K562 (cell line): ENCODE measurements at regions not wholly inside any gene's neighbourhood (a gene's known extent, or its start where the extent isn't known, plus 50 kb on each side); places are given as distances from the start of the nearest gene placed in this dataset.

Experiments
- ATAC-seq: fragments of 200-7000 bp; cut with Tn5 transposase; 3 replicates; pipeline ENCODE4 v1.9.1; 2020; ENCODE audit warnings: moderate library complexity
- BruUV-seq: library from RNA; stranded (reverse); fragments of 400-500 nt; replicated peaks from 2 replicates; lab custom pipeline; 2021; lab: Mats Ljungman, UMichigan
- CTCF ChIA-PET: fragments of 300-600 bp; formaldehyde crosslinking; extraction: SDS; loops from one replicate; lab custom pipeline; 2021; ENCODE audit warnings: low intra/inter-chr PET ratio; lab: Yijun Ruan, JAX
- POLR2A ChIA-PET: fragments of 300-600, 350-650 bp; sonication (Branson Sonifier 250); formaldehyde crosslinking; extraction: SDS; loops from one replicate; lab custom pipeline; 2021; ENCODE audit warnings: antibody characterized with exemption, inconsistent platforms; lab: Yijun Ruan, JAX
- DNase-seq, 4 experiments: peaks; one replicate each; pipeline versions ENCODE4 v3.0.0 to v3.0.0-alpha.2; 2011 to 2018; ENCODE audit warnings: low spot score in 3 of 4, mixed read lengths in 3 of 4; ENCODE audit errors: extremely low read depth in 1 of 4
- FAIRE-seq: peaks from 2 replicates; lab custom pipeline; 2011; peaks lifted over from hg19 to GRCh38; lab: Jason Lieb, UNC
- H2AFZ ChIP-seq: 2 replicates; pipeline ENCODE4 v1.6.0; 2011; ENCODE audit warnings: low read depth, low read length, control low read depth, inconsistent platforms
- H3K27ac ChIP-seq: fragments of 200-600 bp; 3 replicates; pipeline ENCODE4 v1.8.0; 2011; ENCODE audit warnings: low read depth, mild to moderate bottlenecking, control low read depth, inconsistent platforms, low read length, moderate library complexity, mixed read lengths; ENCODE audit errors: extremely low read depth
- H3K27me3 ChIP-seq, 2 experiments: fragments of 300-600 bp in 1 of 2; 2 replicates in 1 of 2; 3 replicates in 1 of 2; pipeline versions ENCODE4 v1.6.0 to v1.8.0; 2011; ENCODE audit warnings: inconsistent platforms in 2 of 2, low read length in 2 of 2, mild to moderate bottlenecking in 1 of 2, mixed read lengths in 1 of 2, moderate library complexity in 1 of 2; ENCODE audit not compliant: control insufficient read depth in 2 of 2, insufficient read depth in 2 of 2
- H3K36me3 ChIP-seq: fragments of 300-600 bp; 3 replicates; pipeline ENCODE4 v1.8.0; 2011; ENCODE audit warnings: mild to moderate bottlenecking, low read length, inconsistent platforms; ENCODE audit not compliant: control insufficient read depth, insufficient read depth
- H3K4me1 ChIP-seq, 2 experiments: fragments of 200-600 bp in 1 of 2; replicated peaks in 1 of 2; 2 replicates in 1 of 2; 3 replicates in 1 of 2; pipeline versions ENCODE4 v1.5.1 to v1.8.0; 2011; ENCODE audit warnings: inconsistent platforms in 2 of 2, low read length in 2 of 2, mild to moderate bottlenecking in 1 of 2, mixed read lengths in 1 of 2, moderate library complexity in 1 of 2; ENCODE audit not compliant: control insufficient read depth in 2 of 2, insufficient read depth in 2 of 2
- H3K4me2 ChIP-seq: 2 replicates; pipeline ENCODE4 v1.6.1; 2011; ENCODE audit warnings: low read length, control low read depth, inconsistent platforms, mixed read lengths; ENCODE audit not compliant: insufficient read depth
- H3K4me3 ChIP-seq: fragments of 200-600 bp; sonication (generic), shearing (Covaris generic); 2 replicates; pipeline ENCODE4 v1.5.1; 2016; ENCODE audit warnings: control low read depth, inconsistent platforms
- H3K79me2 ChIP-seq: fragments of 200-600 bp; 3 replicates; pipeline ENCODE4 v1.8.0; 2011; ENCODE audit warnings: low read length, inconsistent platforms; ENCODE audit not compliant: control insufficient read depth, insufficient read depth
- H3K9ac ChIP-seq, 2 experiments: 2 replicates each; pipeline versions ENCODE4 v1.6.0 to v1.6.1; 2011; ENCODE audit warnings: low read depth in 2 of 2, low read length in 2 of 2, control low read depth in 1 of 2, inconsistent platforms in 1 of 2, mild to moderate bottlenecking in 1 of 2, mixed read lengths in 1 of 2; ENCODE audit not compliant: insufficient read depth in 1 of 2
- H3K9me1 ChIP-seq: one replicate; pipeline ENCODE4 v1.6.0; 2011; ENCODE audit warnings: inconsistent platforms, mild to moderate bottlenecking, low read length, moderate library complexity; ENCODE audit not compliant: control insufficient read depth, insufficient read depth
- H3K9me3 ChIP-seq: replicated peaks from 2 replicates; pipeline ENCODE4 v1.5.1; 2011; ENCODE audit warnings: low read depth, low read length, inconsistent platforms; ENCODE audit not compliant: control insufficient read depth, insufficient read depth
- H4K20me1 ChIP-seq: replicated peaks from 2 replicates; pipeline ENCODE4 v1.6.1; 2011; ENCODE audit warnings: low read length, inconsistent platforms, mixed read lengths; ENCODE audit not compliant: control insufficient read depth, insufficient read depth
- CBX1 ChIP-seq: sonication (generic); IDR thresholded peaks from 2 replicates; pipeline ENCODE4 v1.6.1; 2016; ENCODE audit warnings: antibody characterized with exemption, low read depth, mild to moderate bottlenecking
- HNRNPLL ChIP-seq: fragments of 200-400 bp; formaldehyde crosslinking; IDR thresholded peaks from 2 replicates; pipeline ENCODE4 v1.6.1; 2017; ENCODE audit warnings: low read length, low read depth, mild to moderate bottlenecking; ENCODE audit not compliant: poor library complexity, severe bottlenecking
- IFI16 ChIP-seq: fragments of 250-450 bp; sonication (Bioruptor Pico); IDR thresholded peaks from 2 replicates; pipeline ENCODE4 v2.1.2; 2022; ENCODE audit warnings: mild to moderate bottlenecking, inconsistent platforms
- MEIS2 ChIP-seq: fragments of 450-650 bp; IDR thresholded peaks from 2 replicates; pipeline ENCODE4 v1.6.1; 2014; ENCODE audit warnings: mild to moderate bottlenecking; ENCODE audit not compliant: partially characterized antibody
- NCOA4 ChIP-seq: fragments of 450-650 bp; IDR thresholded peaks from 2 replicates; pipeline ENCODE4 v1.6.1; 2018; ENCODE audit warnings: mild to moderate bottlenecking; ENCODE audit not compliant: partially characterized antibody
- NR2C2 ChIP-seq, 2 experiments: fragments of 200-800 bp in 1 of 2; sonication (Bioruptor generic) in 1 of 2; sonication (generic) in 1 of 2; formaldehyde crosslinking in 1 of 2; IDR thresholded peaks; 2 replicates each; pipeline versions ENCODE4 v1.6.1 to v1.8.0; 2016 to 2022; ENCODE audit warnings: mild to moderate bottlenecking in 1 of 2, missing compliant biosample characterization in 1 of 2, missing genetic modification characterization in 1 of 2, missing genetic modification reagents in 1 of 2
- PCBP1 ChIP-seq: fragments of 200-400 bp; formaldehyde crosslinking; IDR thresholded peaks from 2 replicates; pipeline ENCODE4 v1.6.1; 2018; ENCODE audit warnings: mild to moderate bottlenecking, low read depth, low read length; ENCODE audit not compliant: poor library complexity, severe bottlenecking
- SETDB1 ChIP-seq: IDR thresholded peaks from one replicate; pipeline ENCODE4 v1.6.1; 2012; ENCODE audit warnings: low read length, control low read depth, inconsistent platforms
- TRIM28 ChIP-seq: fragments of 450-650 bp; IDR thresholded peaks from 2 replicates; pipeline ENCODE4 v1.6.1; 2017
- WHSC1 ChIP-seq: IDR thresholded peaks from one replicate; pipeline ENCODE4 v1.6.1; 2012; ENCODE audit warnings: low read length, control low read depth, inconsistent platforms
- XRCC5 ChIP-seq: fragments of 200-400 bp; formaldehyde crosslinking; IDR thresholded peaks from 2 replicates; pipeline ENCODE4 v1.6.1; 2017; ENCODE audit warnings: low read depth, mild to moderate bottlenecking, low read length
- ZEB2 ChIP-seq: fragments of 450-650 bp; IDR thresholded peaks from 2 replicates; pipeline ENCODE4 v1.6.1; 2016
- ZNF140 ChIP-seq: fragments of 250-450 bp; sonication (Bioruptor Pico); IDR thresholded peaks from 2 replicates; pipeline ENCODE4 v1.8.0; 2021; ENCODE audit warnings: moderate library complexity, mild to moderate bottlenecking, inconsistent platforms
- ZNF444 ChIP-seq: fragments of 250-450 bp; sonication (Bioruptor Pico); IDR thresholded peaks from 2 replicates; pipeline ENCODE4 v1.4.0; 2020; ENCODE audit warnings: mild to moderate bottlenecking, moderate library complexity
- ZNF589 ChIP-seq: fragments of 200-800 bp; sonication (Bioruptor generic); IDR thresholded peaks from 2 replicates; pipeline ENCODE4 v1.6.1; 2016; ENCODE audit warnings: low read depth, missing genetic modification characterization, missing compliant biosample characterization
- ZNF696 ChIP-seq: fragments of 250-450 bp; sonication (Bioruptor Pico); conservative IDR thresholded peaks from 2 replicates; pipeline ENCODE4 v1.4.0; 2020; ENCODE audit warnings: mild to moderate bottlenecking, moderate library complexity
- ZNF77 ChIP-seq: fragments of 250-450 bp; sonication (Bioruptor Pico); IDR thresholded peaks from 2 replicates; pipeline ENCODE4 v1.5.0; 2020
- in situ Hi-C: fragments of 300-500 bp; cut with MboI; formaldehyde crosslinking; loops from 4 replicates; pipeline ENCODE4 v1.15.0; 2018; ENCODE audit warnings: inconsistent platforms, mixed read lengths
- intact Hi-C: fragments of 100-400 bp; cut with micrococcal nuclease; formaldehyde crosslinking; loops from 2 replicates; pipeline ENCODE4 v1.14.2; 2022
- TF ChIP-seq, protein P1 (sequence below): fragments of 450-650 bp; formaldehyde crosslinking; IDR thresholded peaks from 2 replicates; pipeline ENCODE4 v1.4.0; 2020; ENCODE audit warnings: mild to moderate bottlenecking, mixed read lengths

DNA sequence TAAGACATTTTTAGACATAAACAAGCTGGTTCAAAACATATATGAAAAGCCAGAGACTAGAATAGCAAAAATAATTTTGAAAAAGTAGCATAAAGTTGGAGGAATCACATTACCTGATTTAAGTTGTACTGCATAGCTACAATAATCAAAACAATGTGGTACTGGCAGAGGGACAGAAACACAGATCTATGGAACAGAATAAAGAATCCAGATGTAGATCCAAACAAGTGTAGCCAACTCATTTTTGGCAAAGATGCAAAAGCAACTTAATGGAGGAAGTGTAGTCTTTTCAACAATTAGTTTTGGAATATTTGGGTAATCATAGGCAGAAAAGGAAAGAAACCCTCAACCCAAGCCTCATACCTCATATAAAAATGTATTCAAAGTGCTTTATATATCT is 278.7 kb upstream of the ZNF521 start:
- no peak overlapping the region for H3K4me3 ChIP-seq
- ChIA-PET CTCF (no interaction called here), POLR2A (no interaction called here)
- H3K36me3 ChIP-seq = no peaks in the 10 kb centered on the region
- intact Hi-C loops = no loop called here
- TF ChIP-seq HNRNPLL = no peak
- TF ChIP-seq PCBP1 = no peak
- no peak for TF ChIP-seq ZNF444 (CRISPR knock-in tag)
- no peak for TF ChIP-seq ZEB2
- no peak for TF ChIP-seq ZNF696
- TF ChIP-seq, protein P1, sequence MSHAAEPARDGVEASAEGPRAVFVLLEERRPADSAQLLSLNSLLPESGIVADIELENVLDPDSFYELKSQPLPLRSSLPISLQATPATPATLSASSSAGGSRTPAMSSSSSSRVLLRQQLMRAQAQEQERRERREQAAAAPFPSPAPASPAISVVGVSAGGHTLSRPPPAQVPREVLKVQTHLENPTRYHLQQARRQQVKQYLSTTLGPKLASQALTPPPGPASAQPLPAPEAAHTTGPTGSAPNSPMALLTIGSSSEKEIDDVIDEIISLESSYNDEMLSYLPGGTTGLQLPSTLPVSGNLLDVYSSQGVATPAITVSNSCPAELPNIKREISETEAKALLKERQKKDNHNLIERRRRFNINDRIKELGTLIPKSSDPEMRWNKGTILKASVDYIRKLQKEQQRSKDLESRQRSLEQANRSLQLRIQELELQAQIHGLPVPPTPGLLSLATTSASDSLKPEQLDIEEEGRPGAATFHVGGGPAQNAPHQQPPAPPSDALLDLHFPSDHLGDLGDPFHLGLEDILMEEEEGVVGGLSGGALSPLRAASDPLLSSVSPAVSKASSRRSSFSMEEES (CRISPR knock-in tag) = no peak
- no peak for TF ChIP-seq ZNF77 (CRISPR knock-in tag)
- no peak for TF ChIP-seq ZNF140 (CRISPR knock-in tag)
- no peak for TF ChIP-seq CBX1
- no peak for TF ChIP-seq MEIS2
- no peak for TF ChIP-seq TRIM28
- TF ChIP-seq NCOA4 = no peak
- no peak for TF ChIP-seq ZNF589 (CRISPR knock-in tag)
- TF ChIP-seq SETDB1 = no peak
- no peak for TF ChIP-seq IFI16 (CRISPR knock-in tag)
- TF ChIP-seq XRCC5 = no peak
- no peak for TF ChIP-seq NR2C2 (CRISPR knock-in tag; IDR thresholded peaks at IDR 0.05)
- no peak for TF ChIP-seq NR2C2 (tag; IDR thresholded peaks at IDR 0.05)
- no peak for TF ChIP-seq WHSC1
- no peaks in the 10 kb centered on the region for H4K20me1 ChIP-seq
- in situ Hi-C loops = no loop called here
- no peaks in the 10 kb centered on the region for H3K27me3 ChIP-seq
- FAIRE-seq (no peak), ATAC-seq (no peak), DNase-seq (no peak)
- H3K4me1 ChIP-seq = no peaks in the 10 kb centered on the region
- H2AFZ ChIP-seq = no peak overlapping the region
- no peaks in the 10 kb centered on the region for H3K79me2 ChIP-seq
- H3K27ac ChIP-seq = no peak overlapping the region
- BruUV-seq = no TSS peak
- H3K9me3 ChIP-seq = no peaks in the 10 kb centered on the region; the same call in 1 of the 2 replicates
- no peaks in the 10 kb centered on the region for H3K9me1 ChIP-seq
- H3K4me2 ChIP-seq = no peak overlapping the region
- no peak overlapping the region for H3K9ac ChIP-seq
